Lower lobe of right lung (tissue), 2 donors: ENCODE measurements at regions not wholly inside any gene's neighbourhood (a gene's known extent, or its start where the extent isn't known, plus 50 kb on each side); places are given as distances from the start of the nearest gene placed in this dataset.

ENCODE experiments used
- ATAC-seq, 2 donors: fragments of 200-7000 bp; cut with Tn5 transposase; one replicate each; pipeline ENCODE4 v1.9.1; 2020 to 2022; ENCODE audit warnings: mild to moderate bottlenecking in 2 of 2, moderate library complexity in 2 of 2
- DNase-seq: peaks from one replicate; pipeline ENCODE4 v3.0.0-alpha.2; 2020
- H3K27ac ChIP-seq: fragments of 200-600 bp; one replicate; pipeline ENCODE4 v1.8.0; 2022
- H3K27me3 ChIP-seq: fragments of 200-600 bp; one replicate; pipeline ENCODE4 v1.8.0; 2022; ENCODE audit warnings: low read depth
- H3K36me3 ChIP-seq: fragments of 200-600 bp; one replicate; pipeline ENCODE4 v1.8.0; 2022; ENCODE audit warnings: mild to moderate bottlenecking
- H3K4me1 ChIP-seq: fragments of 200-600 bp; one replicate; pipeline ENCODE4 v1.8.0; 2022
- H3K4me3 ChIP-seq: fragments of 200-600 bp; one replicate; pipeline ENCODE4 v1.8.0; 2022; ENCODE audit warnings: mild to moderate bottlenecking
- H3K9me3 ChIP-seq: fragments of 200-600 bp; one replicate; pipeline ENCODE4 v1.8.0; 2022
- CTCF ChIP-seq: fragments of 200-600 bp; IDR thresholded peaks from one replicate; pipeline ENCODE4 v1.8.0; 2022; ENCODE audit warnings: antibody characterized with exemption, mild to moderate bottlenecking
- intact Hi-C: fragments of 100-400 bp; cut with DNase I; formaldehyde crosslinking; loops from one replicate; pipeline ENCODE4 v1.11.0; 2022
- donor health status: DM: no; HTN: yes; CAD: no; lungs with severe emphysema.

- no peaks in the 10 kb centered on the region for H3K27me3 ChIP-seq
- no peaks in the 10 kb centered on the region for H3K4me1 ChIP-seq
- DNase-seq: no peak
- H3K27ac ChIP-seq: no peak overlapping the region
- no peak for ATAC-seq
- H3K36me3 ChIP-seq: no peaks in the 10 kb centered on the region
- intact Hi-C loops: no loop called here
- no peak overlapping the region for H3K4me3 ChIP-seq
- no peak for TF ChIP-seq CTCF
- no peaks in the 10 kb centered on the region for H3K9me3 ChIP-seq
These were observed 267.1 kb downstream of the CYRIA start for GRCh38 chr2:16398486-16399043.

DNA sequence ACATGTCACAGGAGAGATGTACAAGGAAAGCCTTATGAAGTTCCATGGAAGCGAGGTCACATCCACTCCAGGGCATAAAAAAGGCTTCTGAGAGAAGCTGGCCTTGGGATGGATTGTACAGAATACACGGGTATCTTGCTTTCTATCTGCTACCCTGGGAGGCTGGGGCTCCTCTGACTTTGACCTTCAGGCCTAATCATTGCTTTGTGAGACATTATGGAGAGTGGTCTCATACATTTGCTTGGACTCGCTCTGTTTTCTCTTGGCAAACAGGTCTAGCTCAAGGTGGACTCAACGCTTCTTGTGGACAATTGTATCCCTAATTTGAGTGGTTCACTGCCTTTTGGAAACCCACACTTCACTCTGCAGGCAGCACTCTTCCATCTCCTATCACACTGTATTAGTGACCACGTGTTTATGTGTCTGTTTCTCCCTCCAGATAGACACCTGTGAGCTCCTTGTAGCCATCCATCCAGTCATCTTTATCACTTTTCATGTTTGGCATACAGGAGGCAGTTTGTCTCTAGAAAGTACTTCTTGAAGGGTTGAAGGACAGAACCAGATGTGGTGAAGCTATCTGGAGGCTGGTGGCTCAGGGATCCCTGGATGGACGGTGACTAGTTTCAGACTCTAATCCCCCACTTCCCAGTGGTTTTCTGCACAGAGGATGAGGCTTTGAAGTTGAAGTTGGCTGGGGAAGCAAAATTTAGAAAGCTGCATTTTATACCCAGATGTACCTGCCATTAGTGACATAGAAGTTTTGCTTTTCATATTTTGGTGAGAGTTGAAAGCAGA is 267.8 kb downstream of the CYRIA start:
- Histone ChIP-seq H3K4me3 (no peak overlapping the region), H3K4me1 (no peaks in the 10 kb centered on the region), H3K27me3 (no peaks in the 10 kb centered on the region), H3K36me3 (no peaks in the 10 kb centered on the region), H3K27ac (no peak overlapping the region), H3K9me3 (no peaks in the 10 kb centered on the region)
- no peak for DNase-seq
- no peak for TF ChIP-seq CTCF
- intact Hi-C loops: no loop called here
- ATAC-seq: no peak

DNA sequence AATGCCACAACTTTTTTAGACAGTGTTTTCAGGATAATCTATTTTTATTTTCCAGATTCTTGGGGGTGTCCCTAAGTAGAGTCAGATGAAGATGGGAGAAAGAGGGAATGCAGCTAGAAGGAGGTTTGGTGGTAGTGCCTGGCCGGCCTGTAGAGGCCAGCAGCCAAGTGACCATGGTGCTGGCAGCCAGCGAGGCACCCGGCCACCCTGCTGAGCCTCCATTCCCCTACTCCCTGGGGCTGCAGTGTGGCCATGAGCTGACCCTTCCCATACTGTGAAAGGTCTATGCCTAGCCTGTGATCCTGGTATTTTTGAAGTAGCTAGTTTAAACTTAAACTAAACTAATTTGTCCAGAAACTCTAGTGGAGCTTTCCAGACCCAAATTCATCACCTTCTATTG is 268.6 kb downstream of the CYRIA start:
- Histone ChIP-seq H3K27ac (no peak overlapping the region), H3K9me3 (no peaks in the 10 kb centered on the region), H3K4me3 (no peak overlapping the region), H3K27me3 (no peaks in the 10 kb centered on the region), H3K36me3 (no peaks in the 10 kb centered on the region), H3K4me1 (no peaks in the 10 kb centered on the region)
- intact Hi-C loops: no loop called here
- DNase-seq (no peak), ATAC-seq (no peak)
- no peak for TF ChIP-seq CTCF

DNA sequence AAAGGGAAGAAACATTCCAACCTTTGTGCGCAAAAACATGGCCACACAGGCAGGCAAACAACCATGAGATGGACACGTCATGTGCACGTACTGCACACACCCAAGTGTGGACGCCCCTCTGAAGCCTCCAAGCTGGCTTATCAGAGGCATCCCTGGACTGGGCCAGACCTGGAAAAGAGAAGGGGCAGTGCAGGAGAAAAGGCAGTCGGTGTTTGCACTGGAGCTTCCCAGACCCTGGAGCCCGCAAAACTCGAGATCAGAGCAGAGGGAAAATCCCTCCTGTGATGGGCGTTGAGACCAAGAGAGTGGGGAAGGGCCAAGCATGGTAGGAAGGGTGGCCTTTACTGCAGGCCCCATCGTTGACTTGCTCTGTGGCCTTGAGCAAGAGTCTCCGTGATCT is 269.5 kb downstream of the CYRIA start:
- H3K27ac ChIP-seq: no peak overlapping the region
- intact Hi-C loops: no loop called here
- ATAC-seq: no peak
- TF ChIP-seq CTCF: no peak
- no peaks in the 10 kb centered on the region for H3K27me3 ChIP-seq
- no peaks in the 10 kb centered on the region for H3K4me1 ChIP-seq
- no peaks in the 10 kb centered on the region for H3K36me3 ChIP-seq
- no peak for DNase-seq
- no peaks in the 10 kb centered on the region for H3K9me3 ChIP-seq
- H3K4me3 ChIP-seq: no peak overlapping the region

DNA sequence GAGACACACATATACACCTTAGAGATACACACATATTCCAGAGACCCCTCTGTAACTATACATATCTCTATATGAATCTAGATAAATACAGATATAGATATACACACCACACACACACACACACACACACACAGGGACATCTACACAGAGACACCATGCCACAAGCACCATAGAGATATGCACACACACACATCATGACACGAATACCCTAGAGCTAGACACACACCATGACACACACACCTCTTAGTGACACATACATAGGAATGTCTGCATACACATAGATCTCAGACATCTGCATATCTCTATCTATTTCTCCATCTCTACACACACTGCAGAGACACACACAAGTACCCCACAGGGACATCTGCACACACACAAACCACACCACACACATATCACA is 270.0 kb downstream of the CYRIA start:
- TF ChIP-seq CTCF: no peak
- ATAC-seq: no peak
- H3K4me1 ChIP-seq: no peaks in the 10 kb centered on the region

More for the DNA sequence above, 270.0 kb downstream of the CYRIA start:
- Histone ChIP-seq H3K9me3 (no peaks in the 10 kb centered on the region), H3K27ac (no peak overlapping the region), H3K4me3 (no peak overlapping the region), H3K27me3 (no peaks in the 10 kb centered on the region), H3K36me3 (no peaks in the 10 kb centered on the region)
- intact Hi-C loops: no loop called here
- DNase-seq: no peak
